Panc1 (cell line): ENCODE measurements at regions not wholly inside any gene's neighbourhood (a gene's known extent, or its start where the extent isn't known, plus 50 kb on each side); places are given as distances from the start of the nearest gene placed in this dataset.

Source experiments
- ATAC-seq: fragments of 200-7000 bp; cut with Tn5 transposase; 2 replicates; pipeline ENCODE4 v1.9.1; 2020; ENCODE audit warnings: mild to moderate bottlenecking, moderate library complexity
- BruUV-seq: library from RNA; stranded (reverse); fragments of 400-500 nt; replicated peaks from 2 replicates; lab custom pipeline; 2021; lab: Mats Ljungman, UMichigan
- CTCF ChIA-PET: fragments of 300-600 bp; sonication (Branson Sonifier 250); formaldehyde crosslinking; loops from one replicate; lab custom pipeline; 2022; ENCODE audit warnings: antibody characterized with exemption; lab: Charles Lee
- POLR2A ChIA-PET: fragments of 300-600 bp; sonication (Branson Sonifier 250); formaldehyde crosslinking; loops from one replicate; lab custom pipeline; 2022; ENCODE audit warnings: antibody characterized with exemption; lab: Charles Lee
- DNase-seq: peaks from one replicate; pipeline ENCODE4 v3.0.0-alpha.2; 2010; ENCODE audit warnings: low read depth, low spot score
- H3K27ac ChIP-seq: 2 replicates; pipeline ENCODE4 v1.5.1; 2011; ENCODE audit warnings: mild to moderate bottlenecking, low read length, inconsistent platforms
- H3K27me3 ChIP-seq: fragments of 200-500 bp; sonication (Bioruptor generic); 2 replicates; pipeline ENCODE4 v1.6.0; 2014; ENCODE audit warnings: low read length, inconsistent platforms; ENCODE audit not compliant: control insufficient read depth, insufficient read depth
- H3K36me3 ChIP-seq: fragments of 200-500 bp; sonication (Bioruptor generic); 2 replicates; pipeline ENCODE4 v1.5.1; 2014; ENCODE audit warnings: inconsistent platforms, mild to moderate bottlenecking, low read length, moderate library complexity; ENCODE audit not compliant: control insufficient read depth, insufficient read depth
- H3K4me1 ChIP-seq: 2 replicates; pipeline ENCODE4 v1.5.1; 2011; ENCODE audit warnings: inconsistent platforms, mild to moderate bottlenecking, low read length, moderate library complexity; ENCODE audit not compliant: control insufficient read depth, insufficient read depth
- H3K4me3 ChIP-seq, 2 experiments: 2 replicates each; pipeline ENCODE4 v1.5.1; 2011 to 2012; ENCODE audit warnings: low read depth in 2 of 2, low read length in 2 of 2, mild to moderate bottlenecking in 2 of 2, inconsistent platforms in 1 of 2, moderate library complexity in 1 of 2
- H3K9me3 ChIP-seq: fragments of 200-500 bp; sonication (Bioruptor generic); 2 replicates; pipeline ENCODE4 v1.5.1; 2014; ENCODE audit warnings: low read depth, mild to moderate bottlenecking, inconsistent platforms, low read length, moderate library complexity; ENCODE audit not compliant: control insufficient read depth, insufficient read depth
- CTCF ChIP-seq: fragments of 450-650 bp; IDR thresholded peaks from 2 replicates; pipeline ENCODE4 v1.5.1; 2017; ENCODE audit warnings: mild to moderate bottlenecking
- POLR2AphosphoS5 ChIP-seq: IDR thresholded peaks from 2 replicates; pipeline ENCODE4 v1.6.1; 2012; ENCODE audit warnings: mild to moderate bottlenecking, low read depth, low read length, moderate library complexity
- REST ChIP-seq, 2 experiments: IDR thresholded peaks; 2 replicates each; pipeline ENCODE4 v1.6.1; 2011 to 2012; ENCODE audit warnings: low read depth in 2 of 2, control low read depth in 1 of 2, low read length in 1 of 2, mild to moderate bottlenecking in 1 of 2, moderate library complexity in 1 of 2; ENCODE audit not compliant: insufficient read depth in 1 of 2
- SIN3A ChIP-seq: IDR thresholded peaks from 2 replicates; pipeline ENCODE4 v1.6.1; 2012; ENCODE audit warnings: low read depth, mild to moderate bottlenecking, low read length, moderate library complexity, borderline replicate concordance; ENCODE audit not compliant: insufficient read depth
- TCF7L2 ChIP-seq: IDR thresholded peaks from 2 replicates; pipeline ENCODE4 v1.6.1; 2011; ENCODE audit warnings: mild to moderate bottlenecking, low read depth, low read length, inconsistent platforms
- in situ Hi-C: cut with HindIII; loops from 2 replicates; pipeline ENCODE4 v1.10.0; 2016; ENCODE audit warnings: low sequenced_read_pairs, low pct_unique_long_range_greater_than_20kb
- intact Hi-C: fragments of 100-400 bp; cut with micrococcal nuclease; formaldehyde crosslinking; loops from one replicate; pipeline ENCODE4 v1.10.0; 2022; ENCODE audit not compliant: unreplicated experiment

- in situ Hi-C loops (no loop called here), intact Hi-C loops (no loop called here)
- Histone ChIP-seq H3K9me3 (no peaks in the 10 kb centered on the region), H3K27me3 (no peaks in the 10 kb centered on the region), H3K36me3 (no peaks in the 10 kb centered on the region), H3K4me3 (no peak overlapping the region), H3K4me1 (no peaks in the 10 kb centered on the region), H3K27ac (no peak overlapping the region)
- TF ChIP-seq TCF7L2 (no peak), POLR2AphosphoS5 (no peak), SIN3A (no peak), CTCF (no peak), REST (IDR thresholded peaks at IDR 0.05; ENCODE audit: insufficient read depth in 1 of 2, low read depth in 2 of 2, low read length in 1 of 2) (no peak)
- no peak for ATAC-seq
- BruUV-seq: no TSS peak
- CTCF ChIA-PET: no interaction called here
- no peak for DNase-seq
- POLR2A ChIA-PET: no interaction called here
These were observed 506.5 kb downstream of the DMAC1 start for GRCh38 chr9:7293091-7293490.

GRCh38 chr9:7289773-7290172, 509.8 kb downstream of the DMAC1 start:
- DNase-seq (no peak), ATAC-seq (no peak)
- in situ Hi-C loops (no loop called here), intact Hi-C loops (no loop called here)
- TF ChIP-seq REST (IDR thresholded peaks at IDR 0.05; ENCODE audit: insufficient read depth in 1 of 2, low read depth in 2 of 2, low read length in 1 of 2) (no peak), TCF7L2 (no peak), POLR2AphosphoS5 (no peak), CTCF (no peak), SIN3A (no peak)
- Histone ChIP-seq H3K4me3 (no peak overlapping the region), H3K27ac (no peak overlapping the region), H3K9me3 (no peaks in the 10 kb centered on the region), H3K36me3 (no peaks in the 10 kb centered on the region), H3K27me3 (no peaks in the 10 kb centered on the region), H3K4me1 (no peaks in the 10 kb centered on the region)
- ChIA-PET POLR2A (no interaction called here), CTCF (no interaction called here)
- BruUV-seq: no TSS peak
